DMS 273 treated with DMSO at 0.1 percent for 48 hours (cell line): ENCODE measurements at regions not wholly inside any gene's neighbourhood (a gene's known extent, or its start where the extent isn't known, plus 50 kb on each side); places are given as distances from the start of the nearest gene placed in this dataset.

Source experiments
- DNase-seq: peaks from one replicate; lab custom pipeline; 2025; lab: John Stamatoyannopoulos, UW

- no peak for DNase-seq
Observed at GRCh38 chr3:194971965-194972364, 286.3 kb downstream of the FAM43A start.

- DNase-seq = no peak
Observed at GRCh38 chr3:194972641-194973040, 287.0 kb downstream of the FAM43A start.

GRCh38 chr3:194973366-194974000, 287.8 kb downstream of the FAM43A start:
- DNase-seq = no peak

- no peak for DNase-seq
Observed at GRCh38 chr3:194974468-194975135, 288.9 kb downstream of the FAM43A start.

GRCh38 chr3:194976049-194976451, 290.4 kb downstream of the FAM43A start:
- DNase-seq = no peak

GRCh38 chr3:194976874-194977273, 291.2 kb downstream of the FAM43A start:
- no peak for DNase-seq

- no peak for DNase-seq
Observed at GRCh38 chr3:194977356-194977755, 291.7 kb downstream of the FAM43A start.

GRCh38 chr3:194979173-194979572, 291.8 kb downstream of the XXYLT1 start:
- DNase-seq = no peak

- no peak for DNase-seq
Observed at GRCh38 chr3:194982472-194982871, 288.5 kb downstream of the XXYLT1 start.

GRCh38 chr3:194983121-194983520, 287.8 kb downstream of the XXYLT1 start:
- no peak for DNase-seq

GRCh38 chr3:194983620-194984019, 287.3 kb downstream of the XXYLT1 start:
- no peak for DNase-seq

GRCh38 chr3:194984066-194984465, 286.9 kb downstream of the XXYLT1 start:
- DNase-seq = no peak

GRCh38 chr3:194984622-194985021, 286.3 kb downstream of the XXYLT1 start:
- DNase-seq = no peak

- peak; percentile 84 for DNase-seq
Observed at GRCh38 chr3:194985031-194985578, 285.9 kb downstream of the XXYLT1 start.

GRCh38 chr3:194986208-194987043, 284.5 kb downstream of the XXYLT1 start:
- no peak for DNase-seq

GRCh38 chr3:194987571-194988494, 283.1 kb downstream of the XXYLT1 start:
- no peak for DNase-seq

- no peak for DNase-seq
Observed at GRCh38 chr3:194988495-194989165, 282.3 kb downstream of the XXYLT1 start.

GRCh38 chr3:194989241-194989640, 281.7 kb downstream of the XXYLT1 start:
- no peak for DNase-seq

- DNase-seq = no peak
Observed at GRCh38 chr3:194990454-194991337, 280.3 kb downstream of the XXYLT1 start.

- DNase-seq = no peak
Observed at GRCh38 chr3:194991338-194991654, 279.7 kb downstream of the XXYLT1 start.
